GM12873 (cell line): ENCODE measurements at regions not wholly inside any gene's neighbourhood (a gene's known extent, or its start where the extent isn't known, plus 50 kb on each side); places are given as distances from the start of the nearest gene placed in this dataset.

Source experiments
- TF ChIP-seq, protein P1 (sequence below): IDR thresholded peaks from 2 replicates; pipeline ENCODE4 v1.5.1; 2012; ENCODE audit warnings: low read depth, mild to moderate bottlenecking, moderate library complexity, low read length, control low read depth; ENCODE audit not compliant: insufficient read depth; ENCODE audit errors: missing control alignments

- TF ChIP-seq, protein P1, sequence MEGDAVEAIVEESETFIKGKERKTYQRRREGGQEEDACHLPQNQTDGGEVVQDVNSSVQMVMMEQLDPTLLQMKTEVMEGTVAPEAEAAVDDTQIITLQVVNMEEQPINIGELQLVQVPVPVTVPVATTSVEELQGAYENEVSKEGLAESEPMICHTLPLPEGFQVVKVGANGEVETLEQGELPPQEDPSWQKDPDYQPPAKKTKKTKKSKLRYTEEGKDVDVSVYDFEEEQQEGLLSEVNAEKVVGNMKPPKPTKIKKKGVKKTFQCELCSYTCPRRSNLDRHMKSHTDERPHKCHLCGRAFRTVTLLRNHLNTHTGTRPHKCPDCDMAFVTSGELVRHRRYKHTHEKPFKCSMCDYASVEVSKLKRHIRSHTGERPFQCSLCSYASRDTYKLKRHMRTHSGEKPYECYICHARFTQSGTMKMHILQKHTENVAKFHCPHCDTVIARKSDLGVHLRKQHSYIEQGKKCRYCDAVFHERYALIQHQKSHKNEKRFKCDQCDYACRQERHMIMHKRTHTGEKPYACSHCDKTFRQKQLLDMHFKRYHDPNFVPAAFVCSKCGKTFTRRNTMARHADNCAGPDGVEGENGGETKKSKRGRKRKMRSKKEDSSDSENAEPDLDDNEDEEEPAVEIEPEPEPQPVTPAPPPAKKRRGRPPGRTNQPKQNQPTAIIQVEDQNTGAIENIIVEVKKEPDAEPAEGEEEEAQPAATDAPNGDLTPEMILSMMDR = no peak
Observed at GRCh38 chr6:88367248-88367647, 201.1 kb upstream of the CNR1 start.

GRCh38 chr6:88366672-88367071, 200.5 kb upstream of the CNR1 start:
- TF ChIP-seq, protein P1 = no peak

GRCh38 chr6:88365656-88366055, 199.5 kb upstream of the CNR1 start:
- TF ChIP-seq, protein P1 = no peak

DNA sequence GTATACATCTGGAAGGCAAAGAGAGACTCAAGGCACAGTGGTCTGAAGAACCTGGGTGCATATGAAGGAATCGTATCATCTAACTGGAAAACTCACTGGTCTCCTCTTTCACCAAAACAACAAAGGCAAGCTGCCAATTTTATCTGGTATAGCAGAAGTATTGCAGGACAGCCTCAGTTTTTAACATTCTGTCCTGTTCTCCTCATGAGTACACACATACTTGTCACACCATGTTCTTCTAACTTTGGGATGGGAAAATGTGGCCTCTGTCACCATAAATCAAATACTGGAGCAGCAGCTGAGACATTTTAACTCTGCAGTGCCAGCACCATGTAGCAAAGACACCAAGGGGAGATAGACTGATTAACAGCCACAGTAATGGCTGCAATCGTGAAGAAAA, 199.1 kb upstream of the CNR1 start:
- TF ChIP-seq, protein P1 = no peak

- TF ChIP-seq, protein P1 = no peak
Observed at GRCh38 chr6:88361754-88362153, 195.6 kb upstream of the CNR1 start.

DNA sequence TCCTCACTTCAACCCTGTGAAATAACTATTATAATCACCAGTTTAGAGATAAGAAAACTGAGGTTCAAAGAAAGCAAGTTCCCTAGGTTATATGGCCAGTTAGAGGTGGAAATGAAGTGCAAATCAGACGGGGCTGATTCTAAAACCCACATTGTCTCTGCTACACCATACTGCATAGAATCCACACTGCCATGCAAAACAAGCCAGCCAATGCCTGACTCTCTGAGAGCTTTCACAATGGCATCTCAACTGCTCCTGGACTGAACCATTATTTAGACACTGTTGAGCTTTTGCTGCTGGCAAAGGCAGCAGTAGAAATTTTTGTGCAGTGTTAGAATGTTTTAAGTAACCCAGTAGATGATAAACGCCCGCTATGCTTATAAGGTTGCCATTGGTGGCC, 195.2 kb upstream of the CNR1 start:
- TF ChIP-seq, protein P1 = no peak

- TF ChIP-seq, protein P1 = no peak
Observed at GRCh38 chr6:88360203-88360797, 194.2 kb upstream of the CNR1 start.
